Naive thymus-derived CD4-positive, alpha-beta T cell (primary cell): ENCODE measurements at regions not wholly inside any gene's neighbourhood (a gene's known extent, or its start where the extent isn't known, plus 50 kb on each side); places are given as distances from the start of the nearest gene placed in this dataset.

Experiments
- ATAC-seq: fragments of 150-1000 bp; cut with Tn5 transposase; 2 replicates; pipeline ENCODE4 v1.10.0; 2021; ENCODE audit warnings: mild to moderate bottlenecking, moderate library complexity
- CTCF ChIA-PET: fragments of 350-600 bp; sonication (Branson Sonifier 250); formaldehyde crosslinking; loops from one replicate; lab custom pipeline; 2021; ENCODE audit warnings: antibody characterized with exemption; lab: Charles Lee
- POLR2A ChIA-PET: fragments of 350-600 bp; sonication (Branson Sonifier 250); formaldehyde crosslinking; loops from one replicate; lab custom pipeline; 2021; ENCODE audit warnings: antibody characterized with exemption, inconsistent platforms; lab: Charles Lee
- DNase-seq, 9 donors: peaks; one replicate each; pipeline versions ENCODE4 v3.0.0 to v3.0.0-alpha.2; 2020 to 2022; ENCODE audit warnings: mixed read lengths in 1 of 9
- H3K27ac ChIP-seq: one replicate; pipeline ENCODE4 v1.7.0; 2013; ENCODE audit warnings: mild to moderate bottlenecking, low read depth, low read length, moderate library complexity
- H3K27me3 ChIP-seq, 2 donors: one replicate each; pipeline ENCODE4 v1.7.0; 2013; ENCODE audit warnings: low read length in 2 of 2, mild to moderate bottlenecking in 2 of 2, moderate library complexity in 2 of 2; ENCODE audit not compliant: control insufficient read depth in 2 of 2, insufficient read depth in 2 of 2
- H3K36me3 ChIP-seq, 3 experiments: 1 replicate in 2 of 3; 2 replicates in 1 of 3; pipeline ENCODE4 v1.7.0; 2013; ENCODE audit warnings: low read length in 3 of 3, mild to moderate bottlenecking in 3 of 3, moderate library complexity in 1 of 3; ENCODE audit not compliant: insufficient read depth in 3 of 3, control insufficient read depth in 2 of 3
- H3K4me1 ChIP-seq, 2 donors: one replicate each; pipeline ENCODE4 v1.7.0; 2013; ENCODE audit warnings: low read length in 2 of 2, mild to moderate bottlenecking in 2 of 2, moderate library complexity in 1 of 2; ENCODE audit not compliant: control insufficient read depth in 2 of 2, insufficient read depth in 2 of 2
- H3K4me3 ChIP-seq: 2 replicates; pipeline ENCODE4 v1.7.0; 2013; ENCODE audit warnings: mild to moderate bottlenecking, low read length
- H3K9me3 ChIP-seq, 3 experiments: 1 replicate in 2 of 3; 2 replicates in 1 of 3; pipeline ENCODE4 v1.7.0; 2013; ENCODE audit warnings: low read length in 3 of 3; ENCODE audit not compliant: control insufficient read depth in 2 of 3
- H3K27ac Mint-ChIP-seq, 9 donors: one replicate each; pipeline ENCODE4 v1.8.0; 2020 to 2022; ENCODE audit warnings: mixed read lengths in 9 of 9, mild to moderate bottlenecking in 8 of 9, moderate library complexity in 5 of 9, inconsistent platforms in 2 of 9
- H3K27me3 Mint-ChIP-seq, 5 donors: one replicate each; pipeline ENCODE4 v1.8.0; 2021 to 2022; ENCODE audit warnings: mixed read lengths in 5 of 5, mild to moderate bottlenecking in 1 of 5
- H3K36me3 Mint-ChIP-seq, 5 donors: one replicate each; pipeline ENCODE4 v1.8.0; 2020 to 2022; ENCODE audit warnings: mixed read lengths in 5 of 5, mild to moderate bottlenecking in 3 of 5, inconsistent platforms in 1 of 5
- H3K4me1 Mint-ChIP-seq, 7 donors: one replicate each; pipeline ENCODE4 v1.8.0; 2020 to 2022; ENCODE audit warnings: mixed read lengths in 7 of 7, mild to moderate bottlenecking in 3 of 7, inconsistent platforms in 1 of 7
- H3K4me3 Mint-ChIP-seq, 10 donors: one replicate each; pipeline ENCODE4 v1.8.0; 2020 to 2022; ENCODE audit warnings: mild to moderate bottlenecking in 10 of 10, mixed read lengths in 10 of 10, moderate library complexity in 6 of 10, inconsistent platforms in 2 of 10
- H3K9me3 Mint-ChIP-seq, 11 donors: one replicate each; pipeline ENCODE4 v1.8.0; 2020 to 2022; ENCODE audit warnings: mixed read lengths in 11 of 11, mild to moderate bottlenecking in 4 of 11, inconsistent platforms in 1 of 11, moderate library complexity in 1 of 11
- intact Hi-C, 2 donors: fragments of 100-400 bp; cut with micrococcal nuclease; formaldehyde crosslinking; loops; one replicate each; pipeline ENCODE4 v1.15.1; 2023

DNA sequence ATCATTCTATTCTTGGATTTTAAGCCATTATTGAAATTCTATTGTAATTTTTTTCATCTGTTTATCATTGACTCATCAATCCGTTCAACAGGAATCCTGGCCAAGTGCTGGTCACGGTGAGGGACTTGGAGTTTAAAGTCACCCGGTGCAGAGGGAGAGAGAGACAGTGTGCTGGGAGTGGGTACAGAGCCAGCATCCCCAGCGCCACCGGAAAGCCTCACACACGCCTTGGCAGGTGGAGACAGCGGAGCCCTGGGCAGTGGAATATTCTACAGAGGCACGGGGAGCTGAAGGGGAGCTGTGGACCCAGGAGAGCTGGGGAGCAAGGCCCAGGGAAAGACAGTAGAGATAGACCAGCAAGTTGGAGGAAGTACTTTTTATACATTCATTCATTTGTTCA lies 787.6 kb downstream of the BRD1 start:
- ChIA-PET POLR2A (no interaction called here), CTCF (no interaction called here)
- Mint-ChIP-seq H3K36me3 (no peaks in the 10 kb centered on the region), H3K4me3 (no peak overlapping the region), H3K27me3 (peaks cover 0 to 16% (median 3%) of the 10 kb centered on the region in 5 donors), H3K27ac (no peak overlapping the region), H3K4me1 (peaks cover 0 to 2% (median 0%) of the 10 kb centered on the region in 7 donors), H3K9me3 (peaks cover 0 to 5% (median 0%) of the 10 kb centered on the region in 11 donors)
- Histone ChIP-seq H3K4me1 (no peaks in the 10 kb centered on the region), H3K4me3 (no peak overlapping the region), H3K27ac (no peak overlapping the region), H3K27me3 (no peaks in the 10 kb centered on the region), H3K36me3 (no peaks in the 10 kb centered on the region), H3K9me3 (no peaks in the 10 kb centered on the region)
- ATAC-seq = no peak
- DNase-seq = no peak
- intact Hi-C loops = no loop called here

DNA sequence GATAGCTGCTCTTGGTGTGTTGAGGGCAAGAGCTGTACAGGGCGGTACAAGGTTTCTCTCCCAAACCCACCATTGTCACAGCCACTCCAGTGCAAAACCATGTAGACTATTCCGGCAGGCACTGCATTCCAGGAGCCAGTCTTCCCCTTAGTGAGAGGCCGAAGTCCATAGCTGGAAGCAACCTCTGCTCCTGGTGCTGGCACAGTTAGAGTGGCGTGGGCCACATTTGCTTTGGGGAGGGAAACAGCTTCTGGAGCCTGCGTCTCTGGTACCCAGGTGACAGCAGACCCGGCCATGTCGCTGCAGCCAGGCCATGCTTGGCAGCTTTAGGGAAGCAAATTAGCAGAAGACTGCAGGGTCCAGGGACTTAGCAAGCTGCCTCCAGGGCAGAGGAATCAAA lies 788.0 kb downstream of the BRD1 start:
- H3K36me3 Mint-ChIP-seq = no peaks in the 10 kb centered on the region
- Histone ChIP-seq H3K36me3 (no peaks in the 10 kb centered on the region), H3K27ac (no peak overlapping the region), H3K4me1 (no peaks in the 10 kb centered on the region), H3K4me3 (no peak overlapping the region), H3K27me3 (no peaks in the 10 kb centered on the region), H3K9me3 (no peaks in the 10 kb centered on the region)
- POLR2A ChIA-PET = no interaction called here
- peaks cover 0 to 2% (median 0%) of the 10 kb centered on the region in 7 donors for H3K4me1 Mint-ChIP-seq
- DNase-seq (no peak), ATAC-seq (no peak)
- intact Hi-C loops = no loop called here
- H3K27ac Mint-ChIP-seq = no peak overlapping the region
- H3K4me3 Mint-ChIP-seq = no peak overlapping the region
- peaks cover 0 to 5% (median 0%) of the 10 kb centered on the region in 11 donors for H3K9me3 Mint-ChIP-seq
- peaks cover 0 to 11% (median 3%) of the 10 kb centered on the region in 5 donors for H3K27me3 Mint-ChIP-seq
- CTCF ChIA-PET = no interaction called here

DNA sequence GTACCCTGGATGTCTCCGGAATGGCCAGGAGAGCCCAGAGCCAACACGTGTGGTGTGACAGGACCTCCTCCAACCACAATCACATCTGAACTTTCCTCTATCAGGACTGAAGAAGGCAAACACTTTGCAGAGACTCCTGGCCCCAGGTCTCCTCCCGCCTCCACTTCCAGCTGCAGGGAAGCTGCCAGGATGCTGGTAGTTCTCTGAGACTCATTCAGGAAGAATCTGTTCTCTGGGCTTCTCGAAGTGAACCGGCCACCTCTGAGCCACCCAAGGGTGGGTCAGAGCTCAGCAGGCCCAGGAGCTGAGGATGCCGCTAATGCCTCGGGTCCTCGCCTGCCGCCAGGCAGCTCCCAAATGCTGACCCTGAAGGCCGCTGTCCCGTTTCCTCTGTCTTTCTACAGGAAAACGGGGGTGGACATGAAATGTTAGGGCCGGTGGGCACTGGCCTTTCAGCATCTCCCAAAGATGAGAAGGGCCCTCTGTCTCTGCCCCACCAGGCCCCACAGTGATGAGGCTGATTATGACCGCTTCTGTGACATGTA lies 789.9 kb downstream of the BRD1 start:
- ATAC-seq (no peak), DNase-seq (no peak)

DNA sequence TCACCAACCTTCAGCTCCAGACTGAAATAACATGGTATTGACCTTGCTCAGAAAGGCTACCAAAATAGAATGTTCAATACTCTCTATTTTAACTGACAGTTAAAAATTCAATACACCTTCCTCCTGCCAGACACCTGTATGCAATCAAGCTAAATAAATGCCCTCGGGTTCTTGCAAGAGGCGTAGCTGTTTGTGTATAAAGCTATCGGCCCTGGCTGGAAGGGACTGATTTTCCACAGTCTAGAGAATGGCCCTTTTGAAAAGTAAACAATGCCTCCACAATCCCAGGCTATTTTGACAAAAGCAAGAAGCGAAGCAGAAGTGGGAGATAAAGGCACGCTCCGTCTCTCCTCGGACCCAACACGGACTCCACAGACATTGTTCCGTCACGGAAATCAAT lies 791.2 kb downstream of the BRD1 start:
- H3K27ac ChIP-seq = no peak overlapping the region
- H3K9me3 ChIP-seq = no peaks in the 10 kb centered on the region
- H3K27ac Mint-ChIP-seq = no peak overlapping the region
- peaks cover 0 to 12% (median 5%) of the 10 kb centered on the region in 5 donors for H3K27me3 Mint-ChIP-seq
- peaks cover 0 to 2% (median 0%) of the 10 kb centered on the region in 7 donors for H3K4me1 Mint-ChIP-seq
- no peaks in the 10 kb centered on the region for H3K36me3 Mint-ChIP-seq
- H3K9me3 Mint-ChIP-seq = peaks cover 0 to 5% (median 0%) of the 10 kb centered on the region in 11 donors
- ChIA-PET POLR2A (no interaction called here), CTCF (no interaction called here)
- H3K4me1 ChIP-seq = no peaks in the 10 kb centered on the region
- intact Hi-C loops = no loop called here
- ATAC-seq = no peak
- no peak overlapping the region for H3K4me3 ChIP-seq
- no peak for DNase-seq
- H3K36me3 ChIP-seq = no peaks in the 10 kb centered on the region
- no peak overlapping the region for H3K4me3 Mint-ChIP-seq
- H3K27me3 ChIP-seq = no peaks in the 10 kb centered on the region

More for the DNA sequence above, 789.9 kb downstream of the BRD1 start:
- Mint-ChIP-seq H3K27me3 (peaks cover 0 to 6% (median 4%) of the 10 kb centered on the region in 5 donors), H3K36me3 (no peaks in the 10 kb centered on the region), H3K4me3 (no peak overlapping the region), H3K4me1 (peaks cover 0 to 2% (median 0%) of the 10 kb centered on the region in 7 donors), H3K27ac (no peak overlapping the region), H3K9me3 (peaks cover 0 to 5% (median 0%) of the 10 kb centered on the region in 11 donors)
- Histone ChIP-seq H3K36me3 (no peaks in the 10 kb centered on the region), H3K27me3 (no peaks in the 10 kb centered on the region), H3K27ac (no peak overlapping the region), H3K4me3 (no peak overlapping the region), H3K4me1 (no peaks in the 10 kb centered on the region), H3K9me3 (no peaks in the 10 kb centered on the region)
- intact Hi-C loops = no loop called here
- POLR2A ChIA-PET = no interaction called here
- CTCF ChIA-PET = no interaction called here

DNA sequence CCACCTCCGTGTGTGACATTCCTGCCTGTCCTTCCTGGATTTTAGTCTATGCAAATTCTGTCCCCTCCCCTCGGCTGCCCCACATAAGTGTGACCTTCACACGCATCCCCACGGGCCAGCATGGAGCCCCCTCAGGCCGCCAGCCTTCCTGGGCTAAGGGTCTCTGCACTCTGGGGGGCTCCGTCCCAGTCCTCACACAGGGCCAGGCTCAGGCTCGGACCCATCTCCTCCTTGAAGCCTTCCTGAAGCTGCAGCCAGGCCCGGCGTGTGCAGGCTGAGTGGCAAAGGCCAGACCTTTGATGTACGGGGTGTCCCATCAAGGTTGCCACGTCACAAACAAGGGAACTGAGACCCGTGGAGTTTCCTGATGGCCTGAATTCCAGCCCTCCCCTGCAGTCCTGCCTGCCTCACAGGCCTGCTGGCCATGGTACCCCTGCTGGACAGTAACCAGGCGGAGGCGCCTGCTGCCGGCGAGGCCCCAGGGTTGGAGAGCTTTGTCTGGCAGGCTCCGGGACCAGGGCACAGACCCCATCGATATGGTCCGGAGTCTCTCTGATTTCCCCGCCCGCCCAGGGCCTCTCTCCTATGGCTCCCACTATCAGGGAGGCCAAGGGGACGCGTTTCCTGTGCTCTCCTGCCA lies 791.7 kb downstream of the BRD1 start:
- Mint-ChIP-seq H3K27me3 (peaks cover 0 to 15% (median 5%) of the 10 kb centered on the region in 5 donors), H3K4me1 (peaks cover 0 to 2% (median 0%) of the 10 kb centered on the region in 7 donors), H3K36me3 (no peaks in the 10 kb centered on the region), H3K4me3 (no peak overlapping the region), H3K27ac (no peak overlapping the region), H3K9me3 (peaks cover 0 to 5% (median 0%) of the 10 kb centered on the region in 11 donors)
- DNase-seq (no peak), ATAC-seq (no peak)
- Histone ChIP-seq H3K36me3 (no peaks in the 10 kb centered on the region), H3K4me3 (no peak overlapping the region), H3K27me3 (no peaks in the 10 kb centered on the region), H3K9me3 (no peaks in the 10 kb centered on the region), H3K4me1 (no peaks in the 10 kb centered on the region), H3K27ac (no peak overlapping the region)
- CTCF ChIA-PET = no interaction called here
- POLR2A ChIA-PET = no interaction called here
- intact Hi-C loops = no loop called here

DNA sequence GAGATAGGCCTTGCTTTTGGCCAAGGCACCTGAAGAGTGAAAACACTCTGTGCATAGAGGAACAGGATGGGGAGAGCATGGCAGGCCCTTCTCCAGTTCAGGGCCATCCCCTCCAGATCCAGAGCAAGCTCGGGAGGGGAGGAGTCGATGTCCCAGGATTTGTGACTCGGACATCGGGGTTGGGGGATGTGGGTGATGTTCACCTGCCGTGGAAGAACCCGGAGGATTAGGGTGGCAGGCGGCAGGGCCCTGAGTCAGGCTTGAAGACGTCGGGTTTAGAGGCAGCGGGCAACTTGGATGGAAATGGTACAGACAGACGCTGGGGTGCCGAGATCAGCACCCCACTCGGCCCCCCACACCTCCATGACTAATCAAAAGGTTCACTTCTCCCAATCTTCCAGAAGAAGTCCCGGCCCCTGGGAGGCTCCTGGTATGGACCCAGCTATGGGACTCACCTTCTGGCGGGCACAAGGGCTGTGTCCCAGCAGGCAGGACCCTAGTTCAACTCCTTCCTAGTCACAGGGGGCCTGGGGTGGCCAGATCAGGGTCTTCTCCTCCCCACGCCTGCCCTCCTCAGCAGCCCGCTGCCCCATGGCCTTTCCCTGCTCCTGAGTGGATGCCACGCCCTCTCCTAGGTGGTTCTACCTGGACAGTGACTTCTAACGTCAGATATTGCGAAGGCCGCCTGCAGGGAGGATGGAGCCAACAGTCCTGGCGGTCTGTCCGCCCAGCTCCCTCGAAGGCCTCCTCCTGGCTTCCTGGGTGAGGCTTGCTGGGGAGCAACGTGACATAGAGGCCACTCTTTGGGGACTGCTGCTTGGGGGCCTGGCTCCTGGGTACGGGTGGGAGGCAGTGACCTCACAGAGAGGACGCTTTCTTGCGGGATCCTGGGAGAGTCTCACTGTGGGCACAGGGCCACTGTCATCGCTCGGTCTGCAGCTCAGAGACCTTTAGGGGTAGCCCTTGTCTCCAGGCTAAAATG lies 792.5 kb downstream of the BRD1 start:
- no peaks in the 10 kb centered on the region for H3K36me3 ChIP-seq
- no peaks in the 10 kb centered on the region for H3K27me3 ChIP-seq
- peaks cover 0 to 5% (median 0%) of the 10 kb centered on the region in 11 donors for H3K9me3 Mint-ChIP-seq
- H3K27ac Mint-ChIP-seq = no peak overlapping the region
- intact Hi-C loops = no loop called here
- H3K4me1 Mint-ChIP-seq = peaks cover 0 to 2% (median 0%) of the 10 kb centered on the region in 7 donors
- POLR2A ChIA-PET = no interaction called here
- H3K4me1 ChIP-seq = no peaks in the 10 kb centered on the region
- no peak overlapping the region for H3K4me3 ChIP-seq
- CTCF ChIA-PET = no interaction called here
- no peaks in the 10 kb centered on the region for H3K9me3 ChIP-seq
- H3K36me3 Mint-ChIP-seq = no peaks in the 10 kb centered on the region
- H3K27me3 Mint-ChIP-seq = peaks cover 0 to 16% (median 0%) of the 10 kb centered on the region in 5 donors
- ATAC-seq (no peak), DNase-seq (no peak)
- H3K27ac ChIP-seq = no peak overlapping the region
- no peak overlapping the region for H3K4me3 Mint-ChIP-seq
